HG02588 (cell line): ENCODE measurements at regions not wholly inside any gene's neighbourhood (a gene's known extent, or its start where the extent isn't known, plus 50 kb on each side); places are given as distances from the start of the nearest gene placed in this dataset.
"Not testable (repeated sequence)": the region's sequence is repeated elsewhere in the genome, so short reads cannot be mapped to it uniquely, and the experiment has no call there.

ENCODE experiments used
- ATAC-seq: cut with Tn5 transposase; IDR thresholded peaks from one replicate; pipeline ENCODE4 v1.9.1; 2021; ENCODE audit warnings: mild to moderate bottlenecking, moderate library complexity; ENCODE audit not compliant: unreplicated experiment

- ATAC-seq: no peak
Observed at GRCh38 chr9:78123808-78124207, 92.2 kb upstream of the GNAQ start.

- ATAC-seq: no peak
Observed at GRCh38 chr9:78122631-78123030, 91.0 kb upstream of the GNAQ start.

- ATAC-seq: no peak
Observed at GRCh38 chr9:78121488-78121887, 89.9 kb upstream of the GNAQ start.

GRCh38 chr9:78118742-78119473 is 87.3 kb upstream of the GNAQ start:
- peak; percentile 57 for ATAC-seq

GRCh38 chr9:78115073-78115472 is 83.5 kb upstream of the GNAQ start:
- no peak for ATAC-seq

GRCh38 chr9:78114581-78114980 is 83.0 kb upstream of the GNAQ start:
- no peak for ATAC-seq

GRCh38 chr9:78112406-78112805 is 80.8 kb upstream of the GNAQ start:
- no peak for ATAC-seq

GRCh38 chr9:78112004-78112403 is 80.4 kb upstream of the GNAQ start:
- ATAC-seq: no peak

GRCh38 chr9:78109075-78109474 is 77.5 kb upstream of the GNAQ start:
- ATAC-seq: no peak

- not testable (repeated sequence) for ATAC-seq
Observed at GRCh38 chr9:78106586-78106985, 75.0 kb upstream of the GNAQ start.

- peak; percentile 73 for ATAC-seq
Observed at GRCh38 chr9:78103971-78104433, 72.4 kb upstream of the GNAQ start.

GRCh38 chr9:78101247-78101646 is 69.6 kb upstream of the GNAQ start:
- no peak for ATAC-seq

- ATAC-seq: no peak
Observed at GRCh38 chr9:78097541-78097940, 65.9 kb upstream of the GNAQ start.

GRCh38 chr9:78091731-78092130 is 60.1 kb upstream of the GNAQ start:
- ATAC-seq: no peak

GRCh38 chr9:78089111-78089510 is 57.5 kb upstream of the GNAQ start:
- ATAC-seq: no peak

GRCh38 chr9:78088190-78088589 is 56.6 kb upstream of the GNAQ start:
- not testable (repeated sequence) for ATAC-seq
